Ascending aorta (tissue), 2 donors: ENCODE measurements at regions not wholly inside any gene's neighbourhood (a gene's known extent, or its start where the extent isn't known, plus 50 kb on each side); places are given as distances from the start of the nearest gene placed in this dataset.
"Not testable (repeated sequence)": the region's sequence is repeated elsewhere in the genome, so short reads cannot be mapped to it uniquely, and the experiment has no call there.

ENCODE experiments used
- DNase-seq, 2 donors: peaks; one replicate each; pipeline ENCODE4 v3.0.0-alpha.2; 2019; ENCODE audit warnings: low spot score in 2 of 2
- H3K27ac ChIP-seq, 2 donors: fragments of 200-600 bp; sonication (generic); one replicate each; pipeline ENCODE4 v1.5.1; 2016 to 2017; ENCODE audit warnings: mild to moderate bottlenecking in 1 of 2
- H3K27me3 ChIP-seq: fragments of 200-600 bp; sonication (generic); one replicate; pipeline ENCODE4 v1.5.1; 2017
- H3K36me3 ChIP-seq, 2 donors: fragments of 200-600 bp; sonication (generic); one replicate each; pipeline ENCODE4 v1.5.1; 2016
- H3K4me1 ChIP-seq, 2 donors: fragments of 200-600 bp; sonication (generic); one replicate each; pipeline ENCODE4 v1.5.1; 2016 to 2017; ENCODE audit warnings: mild to moderate bottlenecking in 1 of 2
- H3K4me3 ChIP-seq, 2 donors: fragments of 200-600 bp; sonication (generic); one replicate each; pipeline ENCODE4 v1.5.1; 2016 to 2017; ENCODE audit warnings: mild to moderate bottlenecking in 1 of 2
- H3K9me3 ChIP-seq, 2 donors: fragments of 200-600 bp; sonication (generic); one replicate each; pipeline ENCODE4 v1.5.1; 2016
- intact Hi-C: fragments of 100-400 bp; cut with DNase I; formaldehyde crosslinking; loops from one replicate; pipeline ENCODE4 v1.15.1; 2023
- TF ChIP-seq, protein P1 (sequence below), 3 experiments: fragments of 200-600 bp in 2 of 3; fragments of 450-650 bp in 1 of 3; sonication (generic) in 2 of 3; IDR thresholded peaks; one replicate each; pipeline ENCODE4 v1.5.1; 2016 to 2019; ENCODE audit warnings: antibody characterized with exemption in 3 of 3, mild to moderate bottlenecking in 1 of 3, moderate library complexity in 1 of 3

DNA sequence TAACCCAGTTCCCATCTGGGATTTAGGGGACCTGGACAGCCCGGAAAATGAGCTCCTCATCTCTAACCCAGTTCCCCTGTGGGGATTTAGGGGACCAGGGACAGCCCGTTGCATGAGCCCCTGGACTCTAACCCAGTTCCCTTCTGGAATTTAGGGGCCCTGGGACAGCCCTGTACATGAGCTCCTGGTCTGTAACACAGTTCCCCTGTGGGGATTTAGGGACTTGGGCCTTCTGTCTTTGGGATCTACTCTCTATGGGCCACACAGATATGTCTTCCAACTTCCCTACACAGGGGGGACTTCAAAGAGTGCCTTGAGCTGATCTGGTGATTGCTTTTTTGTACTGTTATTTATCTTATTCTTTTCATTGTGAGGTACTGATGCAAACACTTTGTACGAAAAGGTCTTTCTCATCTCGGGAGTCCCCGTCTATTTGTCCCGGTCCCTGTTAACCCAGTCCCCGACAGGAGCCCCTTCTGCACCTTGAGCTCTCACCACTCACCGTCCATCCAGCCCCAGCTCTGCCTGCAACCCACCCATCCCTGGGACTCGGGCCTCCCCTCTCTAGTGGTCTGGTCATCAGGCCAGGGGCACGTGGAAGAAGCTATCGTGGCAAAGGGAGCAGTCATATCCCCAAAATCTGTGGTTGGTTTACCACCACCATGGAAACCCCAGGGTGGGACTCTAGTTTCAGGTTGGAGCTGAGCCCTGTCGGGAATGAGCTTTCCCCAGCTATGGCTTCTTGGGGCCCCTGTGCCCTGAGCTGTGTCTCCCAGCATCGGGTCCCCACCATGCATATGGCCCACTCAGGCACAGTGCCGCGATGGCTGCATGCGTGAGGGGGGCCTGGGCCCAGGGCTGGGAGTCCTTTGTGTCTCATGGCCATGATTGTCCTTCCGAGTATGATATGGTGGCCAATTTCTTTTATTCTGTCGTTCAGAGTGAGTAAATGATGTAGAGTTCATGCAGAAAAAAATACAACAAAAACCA is 270.4 kb upstream of the PLCXD1 start:
- H3K27me3 ChIP-seq, intact Hi-C loops: not testable (repeated sequence)

GRCh38 chrX:13821-14443 is 267.2 kb upstream of the PLCXD1 start:
- H3K4me1 ChIP-seq, H3K36me3 ChIP-seq, H3K27ac ChIP-seq, H3K27me3 ChIP-seq, H3K9me3 ChIP-seq, intact Hi-C loops, DNase-seq, H3K4me3 ChIP-seq: not testable (repeated sequence)

More for the DNA sequence above, 270.4 kb upstream of the PLCXD1 start:
- H3K27ac ChIP-seq, H3K4me1 ChIP-seq, H3K36me3 ChIP-seq, H3K9me3 ChIP-seq, DNase-seq, H3K4me3 ChIP-seq: not testable (repeated sequence)

DNA sequence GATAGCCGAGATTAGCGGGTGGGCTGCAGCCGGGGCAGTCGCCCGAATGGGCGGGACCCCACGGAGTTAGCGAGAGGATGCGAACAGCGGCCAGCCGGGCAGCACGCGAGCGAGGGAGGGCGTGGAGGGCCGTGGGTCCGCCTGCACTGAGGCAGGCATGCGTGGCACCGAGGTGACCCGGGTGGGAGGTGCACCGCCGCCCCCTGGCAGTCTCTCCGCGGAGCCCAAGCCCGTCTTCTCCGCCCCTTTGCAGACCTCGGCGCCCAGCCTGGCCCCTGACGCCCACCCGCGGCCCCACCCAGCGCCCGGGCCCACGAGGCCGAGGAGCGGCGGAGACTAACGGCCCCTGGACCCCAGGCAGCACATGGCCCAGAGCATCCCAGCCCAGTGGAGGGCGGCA is 266.7 kb upstream of the PLCXD1 start:
- H3K4me1 ChIP-seq, H3K27ac ChIP-seq, H3K9me3 ChIP-seq, H3K36me3 ChIP-seq, H3K4me3 ChIP-seq, DNase-seq, H3K27me3 ChIP-seq, intact Hi-C loops: not testable (repeated sequence)

- H3K36me3 ChIP-seq, H3K4me3 ChIP-seq, H3K4me1 ChIP-seq, DNase-seq, intact Hi-C loops, H3K27me3 ChIP-seq, H3K9me3 ChIP-seq, H3K27ac ChIP-seq: not testable (repeated sequence)
Observed at GRCh38 chrX:18768-19454, 262.3 kb upstream of the PLCXD1 start.

- intact Hi-C loops = not testable (repeated sequence)
- peak overlapping the region in 1 of 2 donors; percentile 60 for H3K4me3 ChIP-seq
Observed at GRCh38 chrX:19455-19827, 261.7 kb upstream of the PLCXD1 start.

DNA sequence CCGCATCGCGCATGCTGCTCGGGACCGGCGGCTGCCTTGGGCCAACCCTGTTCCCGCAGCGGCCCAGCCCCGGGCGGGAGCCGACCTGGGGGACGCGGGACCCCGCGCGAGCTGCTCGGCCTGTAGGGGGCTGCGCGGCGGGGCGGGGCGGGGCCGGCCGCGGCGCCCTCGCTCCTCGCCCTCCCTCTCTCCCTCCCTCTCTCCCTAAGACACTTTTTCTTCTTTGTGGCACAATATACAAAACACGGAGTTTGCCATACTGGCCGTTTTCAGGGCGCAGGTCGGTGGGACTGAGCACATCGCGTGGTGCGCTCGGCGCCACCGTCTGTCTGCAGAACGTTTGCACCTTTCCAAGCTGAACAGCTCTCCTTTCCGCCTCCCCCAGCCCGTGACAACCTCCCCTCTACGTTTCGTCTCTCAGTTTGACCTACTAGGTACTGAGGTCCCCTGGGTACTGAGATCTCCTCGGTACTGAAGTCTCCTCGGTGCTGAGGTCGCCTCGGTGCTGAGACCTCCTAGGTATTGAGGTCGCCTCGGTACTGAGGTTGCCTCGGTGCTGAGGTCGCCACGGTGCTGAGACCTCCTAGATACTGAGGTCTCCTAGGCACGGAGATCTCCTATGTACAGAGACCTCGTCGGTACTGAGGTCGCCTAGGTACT is 261.1 kb upstream of the PLCXD1 start:
- Histone ChIP-seq H3K27me3 (no peaks in the 10 kb centered on the region), H3K4me3 (peak overlapping the region; percentile 44 to 60), H3K36me3 (no peaks in the 10 kb centered on the region), H3K27ac (no peak overlapping the region), H3K9me3 (no peaks in the 10 kb centered on the region), H3K4me1 (no peaks in the 10 kb centered on the region)
- no peak for DNase-seq
- intact Hi-C loops = no loop called here
- TF ChIP-seq, protein P1, sequence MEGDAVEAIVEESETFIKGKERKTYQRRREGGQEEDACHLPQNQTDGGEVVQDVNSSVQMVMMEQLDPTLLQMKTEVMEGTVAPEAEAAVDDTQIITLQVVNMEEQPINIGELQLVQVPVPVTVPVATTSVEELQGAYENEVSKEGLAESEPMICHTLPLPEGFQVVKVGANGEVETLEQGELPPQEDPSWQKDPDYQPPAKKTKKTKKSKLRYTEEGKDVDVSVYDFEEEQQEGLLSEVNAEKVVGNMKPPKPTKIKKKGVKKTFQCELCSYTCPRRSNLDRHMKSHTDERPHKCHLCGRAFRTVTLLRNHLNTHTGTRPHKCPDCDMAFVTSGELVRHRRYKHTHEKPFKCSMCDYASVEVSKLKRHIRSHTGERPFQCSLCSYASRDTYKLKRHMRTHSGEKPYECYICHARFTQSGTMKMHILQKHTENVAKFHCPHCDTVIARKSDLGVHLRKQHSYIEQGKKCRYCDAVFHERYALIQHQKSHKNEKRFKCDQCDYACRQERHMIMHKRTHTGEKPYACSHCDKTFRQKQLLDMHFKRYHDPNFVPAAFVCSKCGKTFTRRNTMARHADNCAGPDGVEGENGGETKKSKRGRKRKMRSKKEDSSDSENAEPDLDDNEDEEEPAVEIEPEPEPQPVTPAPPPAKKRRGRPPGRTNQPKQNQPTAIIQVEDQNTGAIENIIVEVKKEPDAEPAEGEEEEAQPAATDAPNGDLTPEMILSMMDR (IDR thresholded peaks at IDR 0.05) = no peak

More at GRCh38 chrX:19455-19827, 261.7 kb upstream of the PLCXD1 start:
- DNase-seq, H3K27ac ChIP-seq, H3K27me3 ChIP-seq, H3K4me1 ChIP-seq, H3K36me3 ChIP-seq, H3K9me3 ChIP-seq: not testable (repeated sequence)

- DNase-seq, H3K4me1 ChIP-seq, H3K36me3 ChIP-seq, H3K27ac ChIP-seq, H3K27me3 ChIP-seq, H3K4me3 ChIP-seq, H3K9me3 ChIP-seq, intact Hi-C loops: not testable (repeated sequence)
Observed at GRCh38 chrX:24139-24538, 257.0 kb upstream of the PLCXD1 start.
